DND-41 (cell line): ENCODE measurements at regions not wholly inside any gene's neighbourhood (a gene's known extent, or its start where the extent isn't known, plus 50 kb on each side); places are given as distances from the start of the nearest gene placed in this dataset.
"Not testable (repeated sequence)": the region's sequence is repeated elsewhere in the genome, so short reads cannot be mapped to it uniquely, and the experiment has no call there.

ENCODE experiments used
- ATAC-seq: fragments of 200-7000 bp; cut with Tn5 transposase; 3 replicates; pipeline ENCODE4 v1.9.1; 2021; ENCODE audit warnings: low read depth; ENCODE audit not compliant: insufficient read depth
- DNase-seq: peaks from one replicate; pipeline ENCODE4 v3.0.0-alpha.2; 2020
- H2AFZ ChIP-seq: 2 replicates; pipeline ENCODE4 v1.6.0; 2012; ENCODE audit warnings: low read depth, low read length
- H3K27ac ChIP-seq: 2 replicates; pipeline ENCODE4 v1.5.1; 2012; ENCODE audit warnings: low read length, inconsistent platforms
- H3K27me3 ChIP-seq: fragments of 200-600 bp; sonication (generic); 2 replicates; pipeline ENCODE4 v1.6.0; 2012; ENCODE audit warnings: low read length, mild to moderate bottlenecking, inconsistent platforms; ENCODE audit not compliant: insufficient read depth, poor library complexity
- H3K36me3 ChIP-seq: 2 replicates; pipeline ENCODE4 v1.5.1; 2012; ENCODE audit warnings: low read length, inconsistent platforms; ENCODE audit not compliant: insufficient read depth
- H3K4me1 ChIP-seq: 2 replicates; pipeline ENCODE4 v1.5.1; 2012; ENCODE audit warnings: mild to moderate bottlenecking, low read length; ENCODE audit not compliant: insufficient read depth
- H3K4me2 ChIP-seq: 2 replicates; pipeline ENCODE4 v1.6.0; 2012; ENCODE audit warnings: mild to moderate bottlenecking, moderate library complexity, low read length, inconsistent platforms; ENCODE audit not compliant: insufficient read depth
- H3K4me3 ChIP-seq, 2 experiments: fragments of 200-600 bp in 1 of 2; shearing (Covaris generic) in 1 of 2; 2 replicates each; pipeline ENCODE4 v1.5.1; 2012 to 2016; ENCODE audit warnings: inconsistent platforms in 2 of 2, low read length in 2 of 2, mild to moderate bottlenecking in 2 of 2, low read depth in 1 of 2, moderate library complexity in 1 of 2
- H3K79me2 ChIP-seq: 2 replicates; pipeline ENCODE4 v1.6.0; 2012; ENCODE audit warnings: low read length, inconsistent platforms; ENCODE audit not compliant: insufficient read depth
- H3K9ac ChIP-seq: 2 replicates; pipeline ENCODE4 v1.6.0; 2012; ENCODE audit warnings: low read depth, mild to moderate bottlenecking, inconsistent platforms, low read length, moderate library complexity
- H3K9me3 ChIP-seq: 2 replicates; pipeline ENCODE4 v1.5.1; 2012; ENCODE audit warnings: low read length, moderate library complexity, mild to moderate bottlenecking, inconsistent platforms; ENCODE audit not compliant: insufficient read depth, severe bottlenecking
- H4K20me1 ChIP-seq: 2 replicates; pipeline ENCODE4 v1.6.0; 2012; ENCODE audit warnings: low read length; ENCODE audit not compliant: insufficient read depth
- CTCF ChIP-seq: IDR thresholded peaks from 2 replicates; pipeline ENCODE4 v1.5.1; 2012; ENCODE audit warnings: borderline replicate concordance, low read length, moderate library complexity, mild to moderate bottlenecking; ENCODE audit not compliant: poor library complexity, severe bottlenecking; ENCODE audit errors: extremely low read depth
- EZH2 ChIP-seq: IDR thresholded peaks from 3 replicates; pipeline ENCODE4 v1.6.1; 2012; ENCODE audit warnings: borderline replicate concordance, low read depth, mild to moderate bottlenecking, moderate library complexity, low read length, inconsistent platforms; ENCODE audit not compliant: severe bottlenecking

- Histone ChIP-seq H4K20me1 (no peaks in the 10 kb centered on the region), H3K9ac (no peak overlapping the region), H3K79me2 (no peaks in the 10 kb centered on the region), H3K27me3 (no peaks in the 10 kb centered on the region), H3K4me2 (no peak overlapping the region), H3K4me3 (no peak overlapping the region), H3K9me3 (no peaks in the 10 kb centered on the region), H3K27ac (no peak overlapping the region), H3K4me1 (no peaks in the 10 kb centered on the region), H2AFZ (no peak overlapping the region), H3K36me3 (no peaks in the 10 kb centered on the region)
- no peak for DNase-seq
- ATAC-seq = no peak
- TF ChIP-seq CTCF (no peak), EZH2 (no peak)
Measured at GRCh38 chr14:105742531-105742848, 216.1 kb downstream of the TMEM121 start.

- H3K9ac ChIP-seq, H4K20me1 ChIP-seq, H3K27me3 ChIP-seq, DNase-seq, H3K4me2 ChIP-seq, H2AFZ ChIP-seq, H3K27ac ChIP-seq, H3K79me2 ChIP-seq, H3K9me3 ChIP-seq, H3K4me3 ChIP-seq, ATAC-seq, H3K4me1 ChIP-seq, H3K36me3 ChIP-seq: not testable (repeated sequence)
Measured at GRCh38 chr14:105742904-105743701, 216.7 kb downstream of the TMEM121 start.

GRCh38 chr14:105744213-105744787 is 217.9 kb downstream of the TMEM121 start:
- not testable (repeated sequence) for H2AFZ ChIP-seq, H3K4me1 ChIP-seq, H4K20me1 ChIP-seq, H3K79me2 ChIP-seq, DNase-seq, H3K27me3 ChIP-seq, H3K36me3 ChIP-seq, ATAC-seq, H3K9me3 ChIP-seq, H3K4me3 ChIP-seq, H3K9ac ChIP-seq, H3K4me2 ChIP-seq, H3K27ac ChIP-seq

- DNase-seq (no peak), ATAC-seq (no peak)
- Histone ChIP-seq H2AFZ (no peak overlapping the region), H4K20me1 (no peaks in the 10 kb centered on the region), H3K36me3 (no peaks in the 10 kb centered on the region), H3K4me2 (no peak overlapping the region), H3K27me3 (no peaks in the 10 kb centered on the region), H3K27ac (no peak overlapping the region), H3K79me2 (no peaks in the 10 kb centered on the region), H3K4me1 (no peaks in the 10 kb centered on the region), H3K9me3 (no peaks in the 10 kb centered on the region), H3K4me3 (no peak overlapping the region), H3K9ac (no peak overlapping the region)
- no peak for TF ChIP-seq CTCF
- no peak for TF ChIP-seq EZH2
Measured at GRCh38 chr14:105745433-105746123, 219.2 kb downstream of the TMEM121 start.
